ENCODE measurements at regions not wholly inside any gene's neighbourhood (a gene's known extent, or its start where the extent isn't known, plus 50 kb on each side); places are given as distances from the start of the nearest gene placed in this dataset.
"Not testable (repeated sequence)": the region's sequence is repeated elsewhere in the genome, so short reads cannot be mapped to it uniquely, and the experiment has no call there.

DNA sequence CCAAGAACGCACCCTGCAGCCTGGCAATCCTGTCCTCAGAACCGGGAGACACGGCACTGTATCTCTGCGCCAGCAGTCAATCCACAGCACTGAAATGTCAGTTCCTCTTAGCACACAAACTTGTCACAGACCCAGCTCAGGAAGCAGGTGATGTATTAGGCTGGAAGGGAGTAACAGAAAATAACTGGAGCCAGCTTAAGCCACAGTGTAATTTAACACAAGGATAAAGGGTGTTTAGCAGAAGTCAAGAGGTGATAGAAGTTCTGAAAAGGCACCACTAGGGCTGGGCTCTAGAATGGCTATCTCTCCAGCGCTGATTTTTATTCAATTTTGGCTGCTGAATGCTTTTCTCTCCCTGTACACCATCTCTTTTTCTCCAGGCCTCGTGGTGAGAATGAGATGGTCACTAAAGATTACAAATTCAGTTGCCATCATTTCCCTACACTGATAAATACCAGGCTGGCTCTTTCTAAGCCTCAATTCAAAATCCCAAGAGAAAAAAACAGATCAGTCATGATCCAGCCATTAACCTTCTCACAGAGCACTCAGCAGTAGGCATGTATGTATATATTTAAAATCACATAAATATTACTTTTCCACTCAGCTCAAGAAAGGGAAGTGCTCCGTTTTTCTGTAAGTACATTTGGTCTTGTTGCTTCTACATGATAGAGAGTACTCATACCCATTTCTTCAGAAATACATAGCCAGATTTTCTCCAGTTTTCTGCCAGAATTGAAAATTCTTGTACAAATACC, 102.7 kb upstream of the PRSS1 start:
- no peaks in the 10 kb centered on the region for H3K4me1 ChIP-seq
- H3K4me3 ChIP-seq = no peak overlapping the region
- TF ChIP-seq, protein P1, sequence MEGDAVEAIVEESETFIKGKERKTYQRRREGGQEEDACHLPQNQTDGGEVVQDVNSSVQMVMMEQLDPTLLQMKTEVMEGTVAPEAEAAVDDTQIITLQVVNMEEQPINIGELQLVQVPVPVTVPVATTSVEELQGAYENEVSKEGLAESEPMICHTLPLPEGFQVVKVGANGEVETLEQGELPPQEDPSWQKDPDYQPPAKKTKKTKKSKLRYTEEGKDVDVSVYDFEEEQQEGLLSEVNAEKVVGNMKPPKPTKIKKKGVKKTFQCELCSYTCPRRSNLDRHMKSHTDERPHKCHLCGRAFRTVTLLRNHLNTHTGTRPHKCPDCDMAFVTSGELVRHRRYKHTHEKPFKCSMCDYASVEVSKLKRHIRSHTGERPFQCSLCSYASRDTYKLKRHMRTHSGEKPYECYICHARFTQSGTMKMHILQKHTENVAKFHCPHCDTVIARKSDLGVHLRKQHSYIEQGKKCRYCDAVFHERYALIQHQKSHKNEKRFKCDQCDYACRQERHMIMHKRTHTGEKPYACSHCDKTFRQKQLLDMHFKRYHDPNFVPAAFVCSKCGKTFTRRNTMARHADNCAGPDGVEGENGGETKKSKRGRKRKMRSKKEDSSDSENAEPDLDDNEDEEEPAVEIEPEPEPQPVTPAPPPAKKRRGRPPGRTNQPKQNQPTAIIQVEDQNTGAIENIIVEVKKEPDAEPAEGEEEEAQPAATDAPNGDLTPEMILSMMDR (IDR thresholded peaks at IDR 0.05) = no peak

DNA sequence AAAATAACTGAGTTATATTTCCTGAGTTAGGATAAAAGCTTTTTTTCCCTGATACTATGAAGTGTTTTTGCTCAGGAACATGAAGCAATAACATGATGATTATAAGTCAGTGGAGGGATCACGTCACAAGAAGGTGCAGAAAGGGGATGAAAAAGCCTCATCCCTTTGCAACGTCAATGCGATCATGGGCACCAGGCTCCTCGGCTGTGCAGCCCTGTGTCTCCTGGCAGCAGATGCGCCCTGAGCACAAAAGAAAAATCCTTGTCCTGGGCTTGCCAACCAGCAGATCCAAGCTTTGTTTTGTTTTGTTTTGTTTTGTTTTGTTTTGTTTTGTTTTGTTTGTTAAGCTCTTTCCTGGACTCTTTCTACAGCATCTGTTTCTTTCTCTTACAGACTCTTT, 103.5 kb upstream of the PRSS1 start:
- H3K27ac ChIP-seq = no peak overlapping the region
- no peaks in the 10 kb centered on the region for H3K4me1 ChIP-seq
- H3K27me3 ChIP-seq = no peaks in the 10 kb centered on the region
- H3K9me3 ChIP-seq = no peaks in the 10 kb centered on the region
- H3K4me3 ChIP-seq = no peak overlapping the region
- no peaks in the 10 kb centered on the region for H3K36me3 ChIP-seq
- DNase-seq (ENCODE audit: low spot score) = no peak
- TF ChIP-seq, protein P1 (IDR thresholded peaks at IDR 0.05) = no peak

More for the DNA sequence above, 102.7 kb upstream of the PRSS1 start:
- H3K27ac ChIP-seq = no peak overlapping the region
- no peaks in the 10 kb centered on the region for H3K36me3 ChIP-seq
- DNase-seq (ENCODE audit: low spot score) = no peak
- H3K27me3 ChIP-seq = no peaks in the 10 kb centered on the region
- no peaks in the 10 kb centered on the region for H3K9me3 ChIP-seq

DNA sequence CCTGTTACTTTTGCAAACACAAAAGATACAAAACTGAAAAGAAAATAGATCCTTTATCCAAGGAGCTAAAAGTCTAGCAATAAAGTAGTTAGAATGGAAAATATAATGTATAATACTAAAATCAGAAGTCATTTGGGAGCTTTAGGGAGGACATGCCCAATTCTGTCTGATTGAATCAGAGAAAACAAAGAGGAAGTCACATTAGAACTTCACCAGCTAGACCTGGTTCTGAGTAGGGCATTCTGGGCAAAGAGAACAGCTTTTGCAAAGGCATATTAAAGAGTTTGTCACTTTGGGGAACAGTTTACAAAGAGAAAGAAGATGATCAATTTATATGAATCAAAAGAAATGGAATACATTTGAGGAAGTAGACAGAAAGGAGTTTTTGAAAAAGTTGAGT, 107.0 kb upstream of the PRSS1 start:
- DNase-seq (ENCODE audit: low spot score) = no peak
- no peaks in the 10 kb centered on the region for H3K27me3 ChIP-seq
- no peaks in the 10 kb centered on the region for H3K36me3 ChIP-seq
- no peaks in the 10 kb centered on the region for H3K9me3 ChIP-seq
- no peak overlapping the region for H3K4me3 ChIP-seq
- TF ChIP-seq, protein P1 (IDR thresholded peaks at IDR 0.05) = no peak
- no peaks in the 10 kb centered on the region for H3K4me1 ChIP-seq
- H3K27ac ChIP-seq = no peak overlapping the region

DNA sequence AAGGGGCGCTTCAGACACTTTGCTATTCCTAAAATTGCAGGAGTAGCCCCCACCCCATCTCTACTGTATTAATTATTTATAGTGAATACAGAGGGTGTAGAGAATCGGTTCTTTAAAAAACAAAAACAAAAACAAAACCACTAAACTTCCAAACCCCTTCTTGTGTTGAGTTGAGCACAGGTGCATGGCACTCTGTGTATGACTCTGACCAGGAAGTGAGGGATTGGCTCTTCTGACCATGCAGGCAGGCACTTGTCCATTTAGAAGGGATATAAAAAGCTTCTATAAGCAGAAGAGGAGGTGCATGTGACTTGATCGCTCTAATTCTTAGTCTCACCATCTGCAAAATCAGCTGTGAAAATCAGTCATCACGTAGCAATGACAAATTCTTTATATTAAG, 108.0 kb upstream of the PRSS1 start:
- H3K4me3 ChIP-seq; H3K4me1 ChIP-seq; H3K9me3 ChIP-seq; H3K27me3 ChIP-seq; DNase-seq (ENCODE audit: low spot score); H3K27ac ChIP-seq; H3K36me3 ChIP-seq: not testable (repeated sequence)

DNA sequence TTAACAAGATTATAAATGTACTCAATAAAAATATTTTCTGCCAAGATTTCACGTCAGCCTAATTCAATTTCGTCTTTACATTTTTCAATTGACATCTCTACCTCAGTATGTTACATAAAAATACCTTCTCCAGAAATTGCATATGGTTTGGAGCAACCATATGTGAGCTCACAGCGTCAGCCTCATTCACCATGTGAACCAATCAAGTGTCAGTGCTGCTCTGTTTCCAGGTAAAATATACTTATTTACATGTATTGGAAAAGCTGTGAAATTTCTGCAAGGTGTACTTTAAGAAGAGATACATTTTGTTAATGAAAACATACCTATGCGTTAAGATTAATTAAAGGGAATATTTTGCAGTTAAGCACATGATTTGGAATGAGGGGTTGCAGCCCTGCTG, 110.7 kb upstream of the PRSS1 start:
- TF ChIP-seq, protein P1 (IDR thresholded peaks at IDR 0.05) = no peak
- DNase-seq (ENCODE audit: low spot score) = no peak
- Histone ChIP-seq H3K9me3 (no peaks in the 10 kb centered on the region), H3K27me3 (no peaks in the 10 kb centered on the region), H3K4me1 (no peaks in the 10 kb centered on the region), H3K4me3 (no peak overlapping the region), H3K27ac (no peak overlapping the region), H3K36me3 (no peaks in the 10 kb centered on the region)

DNA sequence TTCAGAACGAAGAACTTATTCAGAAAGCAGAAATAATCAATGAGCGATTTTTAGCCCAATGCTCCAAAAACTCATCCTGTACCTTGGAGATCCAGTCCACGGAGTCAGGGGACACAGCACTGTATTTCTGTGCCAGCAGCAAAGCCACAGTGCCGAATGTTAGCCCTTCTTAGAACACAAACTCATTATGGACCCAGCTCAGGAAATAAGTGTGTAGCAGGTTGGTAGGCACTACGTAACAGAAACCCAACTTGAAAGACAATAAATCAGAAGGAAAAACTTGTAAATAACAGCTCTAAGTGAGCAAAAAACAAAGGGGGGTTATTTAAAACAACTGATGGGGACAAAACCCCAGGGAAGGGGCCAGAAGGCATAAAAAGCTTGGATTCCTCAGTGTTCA, 112.0 kb upstream of the PRSS1 start:
- no peak for DNase-seq (ENCODE audit: low spot score)
- Histone ChIP-seq H3K4me3 (no peak overlapping the region), H3K27me3 (no peaks in the 10 kb centered on the region), H3K27ac (no peak overlapping the region), H3K36me3 (no peaks in the 10 kb centered on the region), H3K9me3 (no peaks in the 10 kb centered on the region), H3K4me1 (no peaks in the 10 kb centered on the region)
- TF ChIP-seq, protein P1 (IDR thresholded peaks at IDR 0.05) = no peak

Measured in right atrium auricular region (tissue), 2 donors.